Lower lobe of right lung (tissue), 2 donors: ENCODE measurements at regions not wholly inside any gene's neighbourhood (a gene's known extent, or its start where the extent isn't known, plus 50 kb on each side); places are given as distances from the start of the nearest gene placed in this dataset.

Experiments
- ATAC-seq, 2 donors: fragments of 200-7000 bp; cut with Tn5 transposase; one replicate each; pipeline ENCODE4 v1.9.1; 2020 to 2022; ENCODE audit warnings: mild to moderate bottlenecking in 2 of 2, moderate library complexity in 2 of 2
- DNase-seq: peaks from one replicate; pipeline ENCODE4 v3.0.0-alpha.2; 2020
- H3K27ac ChIP-seq: fragments of 200-600 bp; one replicate; pipeline ENCODE4 v1.8.0; 2022
- H3K27me3 ChIP-seq: fragments of 200-600 bp; one replicate; pipeline ENCODE4 v1.8.0; 2022; ENCODE audit warnings: low read depth
- H3K36me3 ChIP-seq: fragments of 200-600 bp; one replicate; pipeline ENCODE4 v1.8.0; 2022; ENCODE audit warnings: mild to moderate bottlenecking
- H3K4me1 ChIP-seq: fragments of 200-600 bp; one replicate; pipeline ENCODE4 v1.8.0; 2022
- H3K4me3 ChIP-seq: fragments of 200-600 bp; one replicate; pipeline ENCODE4 v1.8.0; 2022; ENCODE audit warnings: mild to moderate bottlenecking
- H3K9me3 ChIP-seq: fragments of 200-600 bp; one replicate; pipeline ENCODE4 v1.8.0; 2022
- CTCF ChIP-seq: fragments of 200-600 bp; IDR thresholded peaks from one replicate; pipeline ENCODE4 v1.8.0; 2022; ENCODE audit warnings: antibody characterized with exemption, mild to moderate bottlenecking
- intact Hi-C: fragments of 100-400 bp; cut with DNase I; formaldehyde crosslinking; loops from one replicate; pipeline ENCODE4 v1.11.0; 2022
- donor health status: DM: no; HTN: yes; CAD: no; lungs with severe emphysema.

GRCh38 chr7:124208642-124209041 is 175.8 kb upstream of the TMEM229A start:
- H3K36me3 ChIP-seq = no peaks in the 10 kb centered on the region
- no peak overlapping the region for H3K27ac ChIP-seq
- H3K27me3 ChIP-seq = no peaks in the 10 kb centered on the region
- no peak overlapping the region for H3K4me3 ChIP-seq
- ATAC-seq (no peak), DNase-seq (no peak)
- no peaks in the 10 kb centered on the region for H3K9me3 ChIP-seq
- no peak for TF ChIP-seq CTCF
- no peaks in the 10 kb centered on the region for H3K4me1 ChIP-seq
- intact Hi-C loops = no loop called here

GRCh38 chr7:124208173-124208572 is 175.3 kb upstream of the TMEM229A start:
- Histone ChIP-seq H3K27ac (no peak overlapping the region), H3K9me3 (no peaks in the 10 kb centered on the region), H3K27me3 (no peaks in the 10 kb centered on the region), H3K4me3 (no peak overlapping the region), H3K36me3 (no peaks in the 10 kb centered on the region), H3K4me1 (no peaks in the 10 kb centered on the region)
- intact Hi-C loops = no loop called here
- no peak for TF ChIP-seq CTCF
- no peak for DNase-seq
- ATAC-seq = no peak

GRCh38 chr7:124205526-124205925 is 172.7 kb upstream of the TMEM229A start:
- H3K4me1 ChIP-seq = no peaks in the 10 kb centered on the region
- ATAC-seq (no peak), DNase-seq (no peak)
- H3K27me3 ChIP-seq = no peaks in the 10 kb centered on the region
- H3K4me3 ChIP-seq = no peak overlapping the region
- intact Hi-C loops = no loop called here
- H3K9me3 ChIP-seq = no peaks in the 10 kb centered on the region
- TF ChIP-seq CTCF = no peak
- H3K27ac ChIP-seq = no peak overlapping the region
- no peaks in the 10 kb centered on the region for H3K36me3 ChIP-seq

- no peak for ATAC-seq
- H3K27me3 ChIP-seq = no peaks in the 10 kb centered on the region
- H3K36me3 ChIP-seq = no peaks in the 10 kb centered on the region
- no peak for TF ChIP-seq CTCF
- H3K4me1 ChIP-seq = no peaks in the 10 kb centered on the region
- H3K27ac ChIP-seq = no peak overlapping the region
- no peak overlapping the region for H3K4me3 ChIP-seq
- no peaks in the 10 kb centered on the region for H3K9me3 ChIP-seq
- DNase-seq = no peak
- intact Hi-C loops = no loop called here
Observed at GRCh38 chr7:124202546-124202945, 169.7 kb upstream of the TMEM229A start.

- H3K27me3 ChIP-seq = no peaks in the 10 kb centered on the region
- TF ChIP-seq CTCF = no peak
Observed at GRCh38 chr7:124201768-124202349, 169.0 kb upstream of the TMEM229A start.

GRCh38 chr7:124196519-124196918 is 163.7 kb upstream of the TMEM229A start:
- intact Hi-C loops = no loop called here
- no peak for ATAC-seq
- TF ChIP-seq CTCF = no peak

More at GRCh38 chr7:124201768-124202349, 169.0 kb upstream of the TMEM229A start:
- H3K4me1 ChIP-seq = no peaks in the 10 kb centered on the region
- no peaks in the 10 kb centered on the region for H3K36me3 ChIP-seq
- H3K4me3 ChIP-seq = no peak overlapping the region
- H3K27ac ChIP-seq = no peak overlapping the region
- intact Hi-C loops = no loop called here
- ATAC-seq (no peak), DNase-seq (no peak)
- no peaks in the 10 kb centered on the region for H3K9me3 ChIP-seq

More at GRCh38 chr7:124196519-124196918, 163.7 kb upstream of the TMEM229A start:
- no peaks in the 10 kb centered on the region for H3K36me3 ChIP-seq
- no peak for DNase-seq
- no peaks in the 10 kb centered on the region for H3K4me1 ChIP-seq
- no peaks in the 10 kb centered on the region for H3K9me3 ChIP-seq
- no peak overlapping the region for H3K4me3 ChIP-seq
- H3K27me3 ChIP-seq = no peaks in the 10 kb centered on the region
- no peak overlapping the region for H3K27ac ChIP-seq
